HepG2 (cell line): ENCODE measurements at regions not wholly inside any gene's neighbourhood (a gene's known extent, or its start where the extent isn't known, plus 50 kb on each side); places are given as distances from the start of the nearest gene placed in this dataset.

Experiments used
- ATAC-seq: fragments of 200-7000 bp; cut with Tn5 transposase; 3 replicates; pipeline ENCODE4 v1.9.1; 2020; ENCODE audit warnings: mild to moderate bottlenecking, moderate library complexity
- BruUV-seq: library from RNA; stranded (reverse); fragments of 400-500 nt; replicated peaks from 2 replicates; lab custom pipeline; 2021; lab: Mats Ljungman, UMichigan
- CTCF ChIA-PET: fragments of 300-600 bp; formaldehyde crosslinking; extraction: SDS; loops from one replicate; lab custom pipeline; 2021; ENCODE audit warnings: low total read pairs, inconsistent platforms, low intra/inter-chr PET ratio; lab: Yijun Ruan, JAX
- POLR2A ChIA-PET: fragments of 350-600 bp; sonication (Branson Sonifier 250); formaldehyde crosslinking; loops from one replicate; lab custom pipeline; 2020; ENCODE audit warnings: antibody characterized with exemption, inconsistent platforms; lab: Yijun Ruan, JAX
- DNase-seq: peaks from one replicate; pipeline ENCODE4 v3.0.0-alpha.2; 2015; ENCODE audit warnings: low spot score
- FAIRE-seq: peaks from 3 replicates; lab custom pipeline; 2011; peaks lifted over from hg19 to GRCh38; lab: Jason Lieb, UNC
- H2AFZ ChIP-seq: one replicate; pipeline ENCODE4 v1.6.1; 2011; ENCODE audit warnings: low read length, inconsistent platforms
- H3K27ac ChIP-seq: fragments of 300-600 bp; 3 replicates; pipeline ENCODE4 v1.8.0; 2011; ENCODE audit warnings: mixed run types, mild to moderate bottlenecking, mixed read lengths, low read length, inconsistent platforms; ENCODE audit not compliant: insufficient read depth; ENCODE audit errors: extremely low read length
- H3K27me3 ChIP-seq, 2 experiments: fragments of 200-600 bp in 1 of 2; 2 replicates in 1 of 2; 3 replicates in 1 of 2; pipeline versions ENCODE4 v1.6.0 to v1.8.0; 2011; ENCODE audit warnings: low read length in 2 of 2, mild to moderate bottlenecking in 2 of 2, moderate library complexity in 2 of 2, inconsistent platforms in 1 of 2; ENCODE audit not compliant: insufficient read depth in 2 of 2, control insufficient read depth in 1 of 2
- H3K36me3 ChIP-seq, 2 experiments: fragments of 200-600 bp in 1 of 2; replicated peaks in 1 of 2; 2 replicates in 1 of 2; 3 replicates in 1 of 2; pipeline versions ENCODE4 v1.5.1 to v1.8.0; 2011; ENCODE audit warnings: low read length in 2 of 2, inconsistent platforms in 1 of 2; ENCODE audit not compliant: insufficient read depth in 2 of 2, control insufficient read depth in 1 of 2
- H3K4me1 ChIP-seq: 2 replicates; pipeline ENCODE4 v1.5.1; 2012; ENCODE audit warnings: low read length, inconsistent platforms; ENCODE audit not compliant: insufficient read depth
- H3K4me2 ChIP-seq: 2 replicates; pipeline ENCODE4 v1.6.0; 2011; ENCODE audit warnings: low read depth, low read length, inconsistent platforms
- H3K4me3 ChIP-seq, 3 experiments: fragments of 200-600 bp in 1 of 3; sonication (generic), shearing (Covaris generic) in 1 of 3; replicated peaks in 1 of 3; 2 replicates each; pipeline ENCODE4 v1.5.1; 2011 to 2016; ENCODE audit warnings: low read length in 3 of 3, inconsistent platforms in 2 of 3, low read depth in 2 of 3, mild to moderate bottlenecking in 2 of 3, control low read depth in 1 of 3, mixed read lengths in 1 of 3; ENCODE audit not compliant: insufficient read depth in 1 of 3
- H3K79me2 ChIP-seq: one replicate; pipeline ENCODE4 v1.6.1; 2011; ENCODE audit warnings: low read length, inconsistent platforms; ENCODE audit not compliant: insufficient read depth
- H3K9ac ChIP-seq: 2 replicates; pipeline ENCODE4 v1.6.0; 2011; ENCODE audit warnings: mild to moderate bottlenecking, low read depth, low read length, inconsistent platforms; ENCODE audit not compliant: insufficient read depth
- H3K9me3 ChIP-seq: 2 replicates; pipeline ENCODE4 v1.5.1; 2012; ENCODE audit warnings: mild to moderate bottlenecking, low read length
- H4K20me1 ChIP-seq: 2 replicates; pipeline ENCODE4 v1.6.0; 2011; ENCODE audit warnings: inconsistent platforms, mild to moderate bottlenecking, low read length, moderate library complexity; ENCODE audit not compliant: insufficient read depth
- ATF7 ChIP-seq, 2 experiments: fragments of 450-650 bp in 1 of 2; sonication (generic) in 1 of 2; formaldehyde crosslinking in 1 of 2; IDR thresholded peaks; 2 replicates each; pipeline versions ENCODE4 v1.4.0 to v1.6.1; 2016 to 2020; ENCODE audit warnings: antibody characterized with exemption in 1 of 2, mild to moderate bottlenecking in 1 of 2, missing genetic modification reagents in 1 of 2
- EED ChIP-seq: sonication (generic); formaldehyde crosslinking; IDR thresholded peaks from 2 replicates; pipeline ENCODE4 v1.5.0; 2020; ENCODE audit warnings: mild to moderate bottlenecking, missing genetic modification reagents
- GFI1 ChIP-seq: sonication (generic); formaldehyde crosslinking; IDR thresholded peaks from 2 replicates; pipeline ENCODE4 v1.5.0; 2020; ENCODE audit warnings: missing genetic modification reagents, mild to moderate bottlenecking, borderline replicate concordance
- HDAC2 ChIP-seq: sonication (generic); formaldehyde crosslinking; IDR thresholded peaks from 2 replicates; pipeline ENCODE4 v1.4.0; 2020; ENCODE audit warnings: missing genetic modification reagents
- SKI ChIP-seq: fragments of 450-650 bp; IDR thresholded peaks from one replicate; pipeline ENCODE4 v1.6.1; 2018; ENCODE audit warnings: mild to moderate bottlenecking; ENCODE audit not compliant: partially characterized antibody
- ZFP1 ChIP-seq: IDR thresholded peaks from 2 replicates; pipeline ENCODE4 v1.6.1; 2016
- ZMYM3 ChIP-seq: sonication (generic); formaldehyde crosslinking; IDR thresholded peaks from 2 replicates; pipeline ENCODE4 v1.5.1; 2020; ENCODE audit warnings: mild to moderate bottlenecking, missing genetic modification reagents
- ZNF20 ChIP-seq: sonication (generic); formaldehyde crosslinking; IDR thresholded peaks from 2 replicates; pipeline ENCODE4 v1.4.0; 2020; ENCODE audit warnings: mild to moderate bottlenecking, moderate library complexity, missing genetic modification reagents
- ZNF451 ChIP-seq: sonication (generic); formaldehyde crosslinking; IDR thresholded peaks from 2 replicates; pipeline ENCODE4 v1.5.0; 2020; ENCODE audit warnings: mild to moderate bottlenecking, missing genetic modification reagents
- WGBS: methylation state at CpG from one replicate; pipeline ENCODE4 v1.1.6; 2017; ENCODE audit warnings: low lambda C conversion rate; 5-methylcytosine and 5-hydroxymethylcytosine counted together
- in situ Hi-C: cut with HindIII; loops from 2 replicates; pipeline ENCODE4 v1.10.0; 2017; ENCODE audit warnings: low pct_unique_long_range_greater_than_20kb; ENCODE audit not compliant: extremely low pct_ligation_motif_present
- intact Hi-C: fragments of 100-400 bp; cut with micrococcal nuclease; formaldehyde crosslinking; loops from one replicate; pipeline ENCODE4 v1.10.0; 2022; ENCODE audit not compliant: unreplicated experiment
- TF ChIP-seq, protein P1 (sequence below): sonication (generic); formaldehyde crosslinking; conservative IDR thresholded peaks from 2 replicates; pipeline ENCODE4 v1.4.0; 2020; ENCODE audit warnings: mild to moderate bottlenecking, missing genetic modification reagents, moderate library complexity
- TF ChIP-seq, protein P2 (sequence below): sonication (generic); formaldehyde crosslinking; IDR thresholded peaks from 2 replicates; pipeline ENCODE4 v1.8.1; 2023; ENCODE audit warnings: missing genetic modification reagents, inconsistent platforms, borderline replicate concordance
- TF ChIP-seq, protein P3 (sequence below): sonication (generic); formaldehyde crosslinking; IDR thresholded peaks from 2 replicates; pipeline ENCODE4 v1.9.0; 2021; ENCODE audit warnings: missing genetic modification reagents, mild to moderate bottlenecking, borderline replicate concordance
- TF ChIP-seq, protein P4 (sequence below): sonication (generic); formaldehyde crosslinking; conservative IDR thresholded peaks from 2 replicates; pipeline ENCODE4 v1.4.0; 2020; ENCODE audit warnings: missing genetic modification reagents

DNA sequence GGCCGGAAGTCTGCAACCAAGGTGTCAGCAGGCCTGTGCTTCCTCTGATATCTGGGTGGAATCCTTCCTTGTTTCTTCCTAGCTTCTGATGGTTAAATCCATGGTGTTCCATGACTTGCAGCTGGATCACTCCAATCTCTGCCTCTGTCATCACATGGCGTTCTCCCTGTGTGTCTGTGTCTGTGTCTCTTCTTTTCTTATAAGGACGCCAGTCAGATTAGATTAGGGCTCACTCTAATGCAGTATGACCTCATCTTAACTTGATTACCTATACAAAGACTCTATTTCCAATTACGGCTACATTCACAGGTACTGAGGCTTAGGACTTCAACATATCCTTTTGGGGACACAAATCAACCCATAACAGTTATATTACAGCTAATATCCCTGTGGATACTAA is 70.3 kb upstream of the FAM3C start:
- DNase-seq (no peak), FAIRE-seq (no peak), ATAC-seq (no peak)
- Histone ChIP-seq H3K4me2 (no peak overlapping the region), H4K20me1 (no peaks in the 10 kb centered on the region), H3K9ac (no peak overlapping the region), H3K27me3 (no peaks in the 10 kb centered on the region), H2AFZ (no peak overlapping the region), H3K27ac (no peak overlapping the region), H3K79me2 (no peaks in the 10 kb centered on the region), H3K9me3 (no peaks in the 10 kb centered on the region), H3K36me3 (no peaks in the 10 kb centered on the region), H3K4me3 (no peak overlapping the region), H3K4me1 (no peaks in the 10 kb centered on the region)
- intact Hi-C loops (no loop called here), in situ Hi-C loops (no loop called here)
- ChIA-PET POLR2A (no interaction called here), CTCF (no interaction called here)
- 13% methylated on average over 4 of the region's 4 CpGs for WGBS
- BruUV-seq: no TSS peak
- TF ChIP-seq GFI1 (CRISPR knock-in tag) (no peak), EED (CRISPR knock-in tag) (no peak), SKI (no peak), ZNF451 (CRISPR knock-in tag) (no peak), ZFP1 (CRISPR knock-in tag) (no peak)
- TF ChIP-seq, protein P1, sequence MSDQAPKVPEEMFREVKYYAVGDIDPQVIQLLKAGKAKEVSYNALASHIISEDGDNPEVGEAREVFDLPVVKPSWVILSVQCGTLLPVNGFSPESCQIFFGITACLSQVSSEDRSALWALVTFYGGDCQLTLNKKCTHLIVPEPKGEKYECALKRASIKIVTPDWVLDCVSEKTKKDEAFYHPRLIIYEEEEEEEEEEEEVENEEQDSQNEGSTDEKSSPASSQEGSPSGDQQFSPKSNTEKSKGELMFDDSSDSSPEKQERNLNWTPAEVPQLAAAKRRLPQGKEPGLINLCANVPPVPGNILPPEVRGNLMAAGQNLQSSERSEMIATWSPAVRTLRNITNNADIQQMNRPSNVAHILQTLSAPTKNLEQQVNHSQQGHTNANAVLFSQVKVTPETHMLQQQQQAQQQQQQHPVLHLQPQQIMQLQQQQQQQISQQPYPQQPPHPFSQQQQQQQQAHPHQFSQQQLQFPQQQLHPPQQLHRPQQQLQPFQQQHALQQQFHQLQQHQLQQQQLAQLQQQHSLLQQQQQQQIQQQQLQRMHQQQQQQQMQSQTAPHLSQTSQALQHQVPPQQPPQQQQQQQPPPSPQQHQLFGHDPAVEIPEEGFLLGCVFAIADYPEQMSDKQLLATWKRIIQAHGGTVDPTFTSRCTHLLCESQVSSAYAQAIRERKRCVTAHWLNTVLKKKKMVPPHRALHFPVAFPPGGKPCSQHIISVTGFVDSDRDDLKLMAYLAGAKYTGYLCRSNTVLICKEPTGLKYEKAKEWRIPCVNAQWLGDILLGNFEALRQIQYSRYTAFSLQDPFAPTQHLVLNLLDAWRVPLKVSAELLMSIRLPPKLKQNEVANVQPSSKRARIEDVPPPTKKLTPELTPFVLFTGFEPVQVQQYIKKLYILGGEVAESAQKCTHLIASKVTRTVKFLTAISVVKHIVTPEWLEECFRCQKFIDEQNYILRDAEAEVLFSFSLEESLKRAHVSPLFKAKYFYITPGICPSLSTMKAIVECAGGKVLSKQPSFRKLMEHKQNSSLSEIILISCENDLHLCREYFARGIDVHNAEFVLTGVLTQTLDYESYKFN (CRISPR knock-in tag): no peak

DNA sequence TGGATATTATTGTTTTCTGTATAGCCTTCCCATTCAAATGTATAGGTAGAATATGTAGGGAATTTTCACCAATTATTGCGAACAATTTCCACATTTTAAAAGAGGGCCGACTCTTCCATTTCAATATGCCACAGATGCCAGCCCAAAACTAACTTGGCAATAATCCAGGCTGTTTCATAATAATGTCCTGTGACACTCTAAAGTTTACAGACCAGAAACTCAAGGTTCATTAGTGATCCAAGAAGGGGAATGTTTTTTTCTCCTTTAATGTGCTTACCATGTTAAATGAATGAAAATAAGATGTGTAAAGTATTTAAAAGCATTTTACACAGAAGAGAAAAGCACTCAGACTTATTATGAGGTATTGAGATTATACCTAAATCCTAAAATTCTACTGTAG is 63.0 kb upstream of the FAM3C start:
- 0% methylated on average over 2 of the region's 2 CpGs for WGBS
- ChIA-PET POLR2A (no interaction called here), CTCF (no interaction called here)
- in situ Hi-C loops (no loop called here), intact Hi-C loops (no loop called here)
- no peak overlapping the region for H3K27ac ChIP-seq
- no TSS peak for BruUV-seq
- ATAC-seq (no peak), FAIRE-seq (no peak), DNase-seq (no peak)
- no peak overlapping the region for H2AFZ ChIP-seq
- no peaks in the 10 kb centered on the region for H3K9me3 ChIP-seq
- no peak overlapping the region for H3K9ac ChIP-seq
- no peaks in the 10 kb centered on the region for H3K79me2 ChIP-seq
- H3K27me3 ChIP-seq: no peaks in the 10 kb centered on the region
- no peaks in the 10 kb centered on the region for H3K4me1 ChIP-seq
- H3K4me3 ChIP-seq: no peak overlapping the region
- H4K20me1 ChIP-seq: no peaks in the 10 kb centered on the region
- no peak overlapping the region for H3K4me2 ChIP-seq
- no peaks in the 10 kb centered on the region for H3K36me3 ChIP-seq
- TF ChIP-seq ATF7 (IDR thresholded peaks at IDR 0.05): no peak
- no peak for TF ChIP-seq ATF7 (CRISPR knock-in tag; IDR thresholded peaks at IDR 0.05)
- TF ChIP-seq, protein P2, sequence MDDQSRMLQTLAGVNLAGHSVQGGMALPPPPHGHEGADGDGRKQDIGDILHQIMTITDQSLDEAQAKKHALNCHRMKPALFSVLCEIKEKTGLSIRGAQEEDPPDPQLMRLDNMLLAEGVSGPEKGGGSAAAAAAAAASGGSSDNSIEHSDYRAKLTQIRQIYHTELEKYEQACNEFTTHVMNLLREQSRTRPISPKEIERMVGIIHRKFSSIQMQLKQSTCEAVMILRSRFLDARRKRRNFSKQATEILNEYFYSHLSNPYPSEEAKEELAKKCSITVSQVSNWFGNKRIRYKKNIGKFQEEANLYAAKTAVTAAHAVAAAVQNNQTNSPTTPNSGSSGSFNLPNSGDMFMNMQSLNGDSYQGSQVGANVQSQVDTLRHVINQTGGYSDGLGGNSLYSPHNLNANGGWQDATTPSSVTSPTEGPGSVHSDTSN (CRISPR knock-in tag): no peak
- TF ChIP-seq ZMYM3 (CRISPR knock-in tag): no peak
- TF ChIP-seq, protein P3, sequence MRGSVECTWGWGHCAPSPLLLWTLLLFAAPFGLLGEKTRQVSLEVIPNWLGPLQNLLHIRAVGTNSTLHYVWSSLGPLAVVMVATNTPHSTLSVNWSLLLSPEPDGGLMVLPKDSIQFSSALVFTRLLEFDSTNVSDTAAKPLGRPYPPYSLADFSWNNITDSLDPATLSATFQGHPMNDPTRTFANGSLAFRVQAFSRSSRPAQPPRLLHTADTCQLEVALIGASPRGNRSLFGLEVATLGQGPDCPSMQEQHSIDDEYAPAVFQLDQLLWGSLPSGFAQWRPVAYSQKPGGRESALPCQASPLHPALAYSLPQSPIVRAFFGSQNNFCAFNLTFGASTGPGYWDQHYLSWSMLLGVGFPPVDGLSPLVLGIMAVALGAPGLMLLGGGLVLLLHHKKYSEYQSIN: no peak
- no peak for TF ChIP-seq ZNF20 (CRISPR knock-in tag)
- no peak for TF ChIP-seq HDAC2 (CRISPR knock-in tag)
- TF ChIP-seq, protein P4, sequence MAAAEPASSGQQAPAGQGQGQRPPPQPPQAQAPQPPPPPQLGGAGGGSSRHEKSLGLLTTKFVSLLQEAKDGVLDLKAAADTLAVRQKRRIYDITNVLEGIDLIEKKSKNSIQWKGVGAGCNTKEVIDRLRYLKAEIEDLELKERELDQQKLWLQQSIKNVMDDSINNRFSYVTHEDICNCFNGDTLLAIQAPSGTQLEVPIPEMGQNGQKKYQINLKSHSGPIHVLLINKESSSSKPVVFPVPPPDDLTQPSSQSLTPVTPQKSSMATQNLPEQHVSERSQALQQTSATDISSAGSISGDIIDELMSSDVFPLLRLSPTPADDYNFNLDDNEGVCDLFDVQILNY (CRISPR knock-in tag): no peak
